Endothelial cell of umbilical vein (primary cell): ENCODE measurements at regions not wholly inside any gene's neighbourhood (a gene's known extent, or its start where the extent isn't known, plus 50 kb on each side); places are given as distances from the start of the nearest gene placed in this dataset.

Experiments
- BruUV-seq: library from RNA; stranded (reverse); fragments of 400-500 nt; replicated peaks from 2 replicates; lab custom pipeline; 2021; lab: Mats Ljungman, UMichigan
- CTCF ChIA-PET: fragments of 300-600, 350-600 bp; sonication (Branson Sonifier 250); formaldehyde crosslinking; loops from one replicate; lab custom pipeline; 2021; ENCODE audit warnings: antibody characterized with exemption, inconsistent platforms; lab: Charles Lee
- POLR2A ChIA-PET: fragments of 300-600, 350-600 bp; sonication (Branson Sonifier 250); formaldehyde crosslinking; loops from one replicate; lab custom pipeline; 2021; ENCODE audit warnings: antibody characterized with exemption, inconsistent platforms; lab: Charles Lee
- DNase-seq: peaks from one replicate; pipeline ENCODE4 v3.0.0-alpha.2; 2011; ENCODE audit warnings: low read depth, low spot score
- FAIRE-seq: peaks from 2 replicates; lab custom pipeline; 2011; peaks lifted over from hg19 to GRCh38; lab: Jason Lieb, UNC
- H2AFZ ChIP-seq: 2 replicates; pipeline ENCODE4 v1.6.0; 2012; ENCODE audit warnings: low read depth, low read length, control low read depth, inconsistent platforms
- H3K27ac ChIP-seq: 2 replicates; pipeline ENCODE4 v1.5.1; 2011; ENCODE audit warnings: low read depth, mild to moderate bottlenecking, control low read depth, low read length, moderate library complexity; ENCODE audit not compliant: insufficient read depth
- H3K27me3 ChIP-seq, 2 experiments: 2 replicates each; pipeline versions ENCODE4 v1.6.0 to v1.6.1; 2011; ENCODE audit warnings: low read length in 2 of 2, mixed read lengths in 1 of 2; ENCODE audit not compliant: control insufficient read depth in 2 of 2, insufficient read depth in 2 of 2
- H3K36me3 ChIP-seq, 2 experiments: 2 replicates in 1 of 2; 3 replicates in 1 of 2; pipeline ENCODE4 v1.5.1; 2011; ENCODE audit warnings: low read length in 2 of 2, mild to moderate bottlenecking in 1 of 2, moderate library complexity in 1 of 2; ENCODE audit not compliant: control insufficient read depth in 2 of 2, insufficient read depth in 2 of 2; ENCODE audit errors: extremely low read depth in 1 of 2
- H3K4me1 ChIP-seq: 3 replicates; pipeline ENCODE4 v1.5.1; 2011; ENCODE audit warnings: mild to moderate bottlenecking, low read length; ENCODE audit not compliant: control insufficient read depth, insufficient read depth; ENCODE audit errors: extremely low read depth
- H3K4me2 ChIP-seq: 2 replicates; pipeline ENCODE4 v1.6.1; 2011; ENCODE audit warnings: low read length, control low read depth, mixed read lengths; ENCODE audit not compliant: insufficient read depth
- H3K4me3 ChIP-seq, 3 experiments: fragments of 200-600 bp in 1 of 3; sonication (generic), shearing (Covaris generic) in 1 of 3; replicated peaks in 1 of 3; 2 replicates each; pipeline ENCODE4 v1.5.1; 2011 to 2016; ENCODE audit warnings: control low read depth in 3 of 3, low read length in 3 of 3, mild to moderate bottlenecking in 2 of 3, inconsistent platforms in 1 of 3, low read depth in 1 of 3, moderate library complexity in 1 of 3; ENCODE audit not compliant: insufficient read depth in 1 of 3
- H3K79me2 ChIP-seq: 2 replicates; pipeline ENCODE4 v1.6.0; 2012; ENCODE audit warnings: low read length, inconsistent platforms; ENCODE audit not compliant: control insufficient read depth, insufficient read depth
- H3K9ac ChIP-seq: replicated peaks from 2 replicates; pipeline ENCODE3; 2011; ENCODE audit warnings: low read length, control low read depth; ENCODE audit not compliant: insufficient read depth; ENCODE audit errors: extremely low read depth
- H3K9me1 ChIP-seq: replicated peaks from 3 replicates; pipeline ENCODE4 v1.6.0; 2011; ENCODE audit warnings: mild to moderate bottlenecking, low read length; ENCODE audit not compliant: control insufficient read depth, insufficient read depth; ENCODE audit errors: extremely low read depth
- H3K9me3 ChIP-seq: replicated peaks from 2 replicates; pipeline ENCODE4 v1.5.1; 2012; ENCODE audit warnings: low read length, inconsistent platforms; ENCODE audit not compliant: control insufficient read depth, insufficient read depth
- H4K20me1 ChIP-seq: replicated peaks from 2 replicates; pipeline ENCODE3; 2011; ENCODE audit warnings: mild to moderate bottlenecking, low read length; ENCODE audit not compliant: control insufficient read depth, insufficient read depth; ENCODE audit errors: extremely low read depth
- CTCF ChIP-seq, 2 donors: IDR thresholded peaks; 1 replicate in 1 of 2; 2 replicates in 1 of 2; pipeline ENCODE4 v1.5.1; 2011; ENCODE audit warnings: low read length in 2 of 2, mild to moderate bottlenecking in 2 of 2, moderate library complexity in 2 of 2, control low read depth in 1 of 2, inconsistent platforms in 1 of 2, low read depth in 1 of 2; ENCODE audit not compliant: insufficient read depth in 1 of 2; ENCODE audit errors: extremely low read depth in 1 of 2
- EZH2 ChIP-seq: IDR thresholded peaks from 2 replicates; pipeline ENCODE4 v1.6.1; 2012; ENCODE audit warnings: borderline replicate concordance, low read depth, mild to moderate bottlenecking, moderate library complexity, low read length, inconsistent platforms; ENCODE audit not compliant: severe bottlenecking
- FOS ChIP-seq: IDR thresholded peaks from 2 replicates; pipeline ENCODE4 v1.6.1; 2011; ENCODE audit warnings: mild to moderate bottlenecking, low read length, moderate library complexity, borderline replicate concordance; ENCODE audit not compliant: insufficient read depth
- GATA2 ChIP-seq: IDR thresholded peaks from 2 replicates; pipeline ENCODE4 v1.7.0; 2011; ENCODE audit warnings: low read depth, mild to moderate bottlenecking, moderate library complexity, mixed read lengths, low read length; ENCODE audit not compliant: insufficient read length, insufficient read depth
- JUN ChIP-seq: IDR thresholded peaks from 2 replicates; pipeline ENCODE4 v1.6.1; 2011; ENCODE audit warnings: borderline replicate concordance, low read depth; ENCODE audit not compliant: insufficient read length, insufficient read depth
- MAX ChIP-seq: IDR thresholded peaks from 2 replicates; pipeline ENCODE4 v1.6.1; 2011; ENCODE audit not compliant: insufficient read depth, insufficient read length
- MYC ChIP-seq: IDR thresholded peaks from one replicate; pipeline ENCODE4 v1.6.1; 2011; ENCODE audit warnings: mild to moderate bottlenecking, low read depth, low read length
- POLR2A ChIP-seq: IDR thresholded peaks from 2 replicates; pipeline ENCODE4 v1.6.1; 2012; ENCODE audit warnings: low read depth, mild to moderate bottlenecking, control low read depth, low read length
- POLR2AphosphoS5 ChIP-seq: IDR thresholded peaks from 2 replicates; pipeline ENCODE4 v1.6.1; 2012; ENCODE audit warnings: low read depth, mild to moderate bottlenecking, control low read depth, low read length, moderate library complexity; ENCODE audit not compliant: insufficient read depth
- dilution Hi-C: fragments of 300-500 bp; cut with MboI; formaldehyde crosslinking; loops from one replicate; pipeline ENCODE4 v1.15.0; 2019; ENCODE audit warnings: low sequenced_read_pairs; ENCODE audit not compliant: extremely low pct_ligation_motif_present
- intact Hi-C: fragments of 100-400 bp; cut with micrococcal nuclease; formaldehyde crosslinking; loops from one replicate; pipeline ENCODE4 v1.10.0; 2022

- TF ChIP-seq JUN (no peak), POLR2A (no peak), EZH2 (no peak), MYC (no peak), GATA2 (no peak), FOS (no peak), MAX (no peak), CTCF (IDR thresholded peaks at IDR 0.05; ENCODE audit: extremely low read depth in 1 of 2, insufficient read depth in 1 of 2, low read depth in 1 of 2, low read length in 2 of 2) (no peak), POLR2AphosphoS5 (no peak)
- Histone ChIP-seq H3K36me3 (no peaks in the 10 kb centered on the region), H3K79me2 (no peaks in the 10 kb centered on the region), H3K9me3 (peaks cover 4% of the 10 kb centered on the region), H4K20me1 (no peaks in the 10 kb centered on the region), H3K4me1 (no peaks in the 10 kb centered on the region), H3K4me3 (no peak overlapping the region), H3K27ac (no peak overlapping the region), H3K9ac (no peak overlapping the region), H2AFZ (no peak overlapping the region), H3K9me1 (no peaks in the 10 kb centered on the region), H3K27me3 (no peaks in the 10 kb centered on the region), H3K4me2 (no peak overlapping the region)
- intact Hi-C loops = no loop called here
- no peak for FAIRE-seq
- POLR2A ChIA-PET = no interaction called here
- no TSS peak for BruUV-seq
- dilution Hi-C loops = no loop called here
- DNase-seq = no peak
- CTCF ChIA-PET = no interaction called here
Measured at GRCh38 chr2:34627003-34627402, 1027.9 kb upstream of the FAM98A start.
